Activated T-cell treated with anti-CD3 and anti-CD28 coated beads, Interleukin-2, amount 50 U/mL, for 24 hours (primary cell): ENCODE measurements at regions not wholly inside any gene's neighbourhood (a gene's known extent, or its start where the extent isn't known, plus 50 kb on each side); places are given as distances from the start of the nearest gene placed in this dataset.

Experiments
- DNase-seq: peaks from one replicate; pipeline ENCODE4 v3.0.0-alpha.2; 2020
- H3K27ac Mint-ChIP-seq: 2 replicates; pipeline ENCODE4 v1.8.0; 2020; ENCODE audit warnings: mild to moderate bottlenecking, mixed read lengths
- H3K27me3 Mint-ChIP-seq: 2 replicates; pipeline ENCODE4 v1.8.0; 2020; ENCODE audit warnings: mixed read lengths
- H3K36me3 Mint-ChIP-seq: 2 replicates; pipeline ENCODE4 v1.8.0; 2020; ENCODE audit warnings: low read depth, mixed read lengths
- H3K4me1 Mint-ChIP-seq: 2 replicates; pipeline ENCODE4 v1.8.0; 2020; ENCODE audit warnings: low read depth, mixed read lengths
- H3K4me3 Mint-ChIP-seq: 2 replicates; pipeline ENCODE4 v1.8.0; 2020; ENCODE audit warnings: mild to moderate bottlenecking, moderate library complexity, mixed read lengths
- H3K9me3 Mint-ChIP-seq: 2 replicates; pipeline ENCODE4 v1.8.0; 2020; ENCODE audit warnings: mixed read lengths

DNA sequence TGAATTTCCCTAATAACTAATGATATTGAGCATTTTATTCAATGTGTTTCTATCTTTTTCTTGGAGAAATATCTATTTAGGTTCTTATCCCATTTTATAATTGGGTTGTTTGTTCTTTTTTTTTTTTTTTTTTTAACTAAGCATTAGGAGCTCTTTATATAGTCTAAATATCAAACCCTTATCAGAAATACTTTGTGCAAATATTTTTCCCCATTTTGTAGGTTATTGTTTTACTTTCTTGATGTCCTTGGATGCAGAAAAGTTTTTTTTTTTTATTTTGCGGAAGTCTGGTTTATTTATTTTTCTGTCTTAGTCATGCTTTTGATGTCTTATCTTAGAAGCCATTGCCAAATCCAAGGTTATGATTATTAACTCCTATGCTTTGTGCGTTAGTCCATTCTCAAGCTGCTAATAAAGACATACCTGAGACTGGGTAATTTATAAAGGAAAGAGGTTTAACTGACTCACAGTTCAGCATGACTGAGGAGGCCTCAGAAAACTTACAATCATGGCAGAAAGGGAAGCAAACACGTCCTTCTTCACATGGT is 434.3 kb upstream of the TBX3 start:
- H3K27ac Mint-ChIP-seq: no peak overlapping the region
- no peak overlapping the region for H3K4me3 Mint-ChIP-seq
- no peaks in the 10 kb centered on the region for H3K36me3 Mint-ChIP-seq
- H3K9me3 Mint-ChIP-seq: peaks cover 18% of the 10 kb centered on the region
- no peaks in the 10 kb centered on the region for H3K27me3 Mint-ChIP-seq
- DNase-seq: no peak
- no peaks in the 10 kb centered on the region for H3K4me1 Mint-ChIP-seq

DNA sequence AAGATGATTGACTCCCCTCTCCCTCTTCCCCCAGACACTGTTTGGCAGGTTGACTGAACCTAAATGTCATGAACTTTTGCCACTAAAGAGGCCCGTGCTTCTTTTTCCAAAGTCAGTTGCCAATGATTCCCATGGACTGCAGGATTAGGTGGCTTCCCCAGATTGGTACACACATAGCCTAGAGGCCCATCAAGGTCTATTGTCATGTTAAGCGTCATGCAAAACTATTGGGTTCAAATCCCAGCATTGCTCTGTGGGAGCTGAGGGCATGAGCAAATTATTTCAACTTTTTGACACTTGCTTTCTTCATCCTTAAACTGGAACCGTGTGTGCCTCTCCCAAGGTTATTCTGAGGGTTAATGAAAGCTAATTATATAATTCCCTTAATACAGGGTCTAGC is 430.2 kb upstream of the TBX3 start:
- H3K36me3 Mint-ChIP-seq: no peaks in the 10 kb centered on the region
- H3K9me3 Mint-ChIP-seq: peaks cover 19% of the 10 kb centered on the region
- H3K4me3 Mint-ChIP-seq: no peak overlapping the region
- no peaks in the 10 kb centered on the region for H3K4me1 Mint-ChIP-seq
- no peak for DNase-seq
- H3K27ac Mint-ChIP-seq: no peak overlapping the region
- H3K27me3 Mint-ChIP-seq: no peaks in the 10 kb centered on the region

DNA sequence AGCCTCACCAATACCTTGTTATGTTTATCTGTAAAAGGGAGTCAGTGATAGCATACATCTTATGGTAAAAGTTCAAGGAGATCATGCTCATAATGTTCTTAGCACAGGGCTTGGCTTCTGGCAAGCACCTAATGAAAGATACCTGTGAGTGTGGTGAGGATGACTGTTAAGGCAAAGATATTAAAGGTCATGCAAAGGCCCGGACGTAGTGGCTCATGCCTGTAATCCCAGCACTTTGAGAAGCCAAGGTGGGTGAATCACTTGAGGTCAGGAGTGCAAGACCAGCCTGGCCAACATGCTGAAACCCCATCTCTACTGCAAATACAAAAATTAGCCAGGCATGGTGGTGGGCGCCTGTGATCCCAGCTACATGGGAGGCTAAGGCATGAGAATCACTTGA is 425.9 kb upstream of the TBX3 start:
- no peak for DNase-seq
- no peak overlapping the region for H3K27ac Mint-ChIP-seq
- no peaks in the 10 kb centered on the region for H3K36me3 Mint-ChIP-seq
- no peak overlapping the region for H3K4me3 Mint-ChIP-seq
- H3K4me1 Mint-ChIP-seq: no peaks in the 10 kb centered on the region
- H3K9me3 Mint-ChIP-seq: peaks cover 14% of the 10 kb centered on the region
- H3K27me3 Mint-ChIP-seq: no peaks in the 10 kb centered on the region

DNA sequence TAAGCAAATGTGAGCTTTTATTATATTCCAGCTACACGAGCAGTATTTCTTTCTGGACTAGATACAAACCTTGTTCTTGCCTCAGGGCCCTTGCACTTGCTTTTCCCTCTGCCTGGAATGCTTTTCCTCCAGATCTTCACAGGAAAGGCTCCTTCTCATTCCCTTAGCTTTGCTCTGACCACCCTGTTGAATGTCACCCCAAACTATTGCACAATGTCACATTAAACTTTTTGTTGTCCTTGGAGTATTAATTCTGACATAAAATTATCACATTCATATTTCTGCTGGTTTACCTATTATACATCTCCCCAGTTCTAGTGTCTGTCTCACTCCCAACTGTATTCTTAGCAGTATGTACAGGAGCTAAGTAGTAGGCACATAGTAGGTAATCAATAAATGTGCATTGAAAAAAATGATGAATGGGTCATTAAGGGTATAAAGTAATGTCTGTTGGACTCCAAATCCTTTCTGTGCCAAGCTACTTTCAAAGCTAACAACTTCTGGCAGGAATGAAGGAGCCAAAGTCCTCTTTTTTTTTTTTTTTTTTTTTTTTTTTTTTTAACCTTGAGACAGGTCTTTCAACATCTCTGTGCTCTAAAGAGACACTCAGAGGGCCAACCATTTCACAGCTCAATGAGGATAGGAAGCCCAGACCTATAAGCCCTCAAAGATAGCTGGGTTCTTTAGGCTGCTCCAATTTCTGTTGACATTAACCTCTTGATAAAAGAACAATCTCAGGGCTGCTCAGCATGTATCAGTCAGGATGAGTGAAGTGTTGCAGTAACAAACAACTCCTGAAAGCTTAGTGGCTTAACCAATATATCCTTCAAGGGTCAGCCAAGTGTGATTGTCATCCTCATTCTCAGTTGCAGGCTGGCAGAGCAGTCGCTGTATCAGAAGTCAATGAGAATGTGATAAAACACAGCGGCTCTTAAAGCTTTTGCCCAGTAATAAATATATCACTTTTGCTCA is 424.4 kb upstream of the TBX3 start:
- H3K4me1 Mint-ChIP-seq: no peaks in the 10 kb centered on the region
- no peak overlapping the region for H3K4me3 Mint-ChIP-seq
- H3K36me3 Mint-ChIP-seq: no peaks in the 10 kb centered on the region
- DNase-seq: no peak
- H3K9me3 Mint-ChIP-seq: peaks cover 14% of the 10 kb centered on the region
- H3K27me3 Mint-ChIP-seq: no peaks in the 10 kb centered on the region
- no peak overlapping the region for H3K27ac Mint-ChIP-seq

DNA sequence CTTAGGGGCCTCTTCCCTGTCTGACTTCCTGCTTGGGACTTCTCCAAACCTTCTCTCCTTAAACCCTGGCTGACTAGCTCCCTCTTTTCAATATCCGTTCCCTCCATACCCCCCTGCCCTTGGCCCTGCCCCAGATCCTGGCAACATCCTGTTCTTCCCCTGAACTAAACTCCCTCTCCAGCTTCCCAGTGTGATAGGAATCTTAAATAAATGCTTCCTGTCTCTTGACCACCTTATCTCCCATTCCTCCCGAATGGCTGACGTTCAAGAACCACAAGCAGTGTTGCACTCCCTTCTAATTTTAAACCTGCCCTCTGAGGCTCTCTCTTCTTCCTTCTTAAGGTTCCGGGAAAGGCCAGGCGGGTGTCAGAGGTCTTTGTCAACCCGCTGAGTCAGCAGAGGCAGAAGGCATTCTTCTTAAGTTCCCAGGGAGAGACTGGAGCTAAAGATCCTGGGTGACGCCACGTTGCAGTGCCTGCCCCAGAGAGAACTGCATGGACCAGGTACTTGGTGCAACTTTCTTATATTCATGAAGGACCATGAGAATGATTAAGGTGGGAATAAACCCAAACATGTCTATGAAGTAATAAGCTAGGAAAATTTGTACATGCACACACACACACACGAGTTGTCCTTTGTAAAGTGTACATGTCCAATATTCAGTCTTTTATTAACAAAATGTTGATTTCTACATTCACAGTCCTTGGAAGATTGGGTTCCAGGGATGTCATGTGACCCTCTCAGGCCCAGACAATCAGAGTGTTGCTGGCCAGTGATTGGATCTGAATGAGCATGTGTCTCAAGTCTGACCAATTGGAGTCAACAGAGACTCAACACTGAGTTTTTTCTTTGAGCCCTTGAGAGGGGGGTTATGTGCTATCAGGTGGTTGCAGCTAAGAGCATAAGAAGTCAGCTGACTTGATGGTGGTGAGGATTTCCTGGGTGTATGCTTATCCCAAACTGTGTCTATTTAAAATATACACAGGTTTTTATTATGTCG is 420.2 kb upstream of the TBX3 start:
- Mint-ChIP-seq H3K4me1 (no peaks in the 10 kb centered on the region), H3K27ac (no peak overlapping the region), H3K36me3 (no peaks in the 10 kb centered on the region), H3K27me3 (no peaks in the 10 kb centered on the region), H3K9me3 (peaks cover 17% of the 10 kb centered on the region), H3K4me3 (no peak overlapping the region)
- no peak for DNase-seq

DNA sequence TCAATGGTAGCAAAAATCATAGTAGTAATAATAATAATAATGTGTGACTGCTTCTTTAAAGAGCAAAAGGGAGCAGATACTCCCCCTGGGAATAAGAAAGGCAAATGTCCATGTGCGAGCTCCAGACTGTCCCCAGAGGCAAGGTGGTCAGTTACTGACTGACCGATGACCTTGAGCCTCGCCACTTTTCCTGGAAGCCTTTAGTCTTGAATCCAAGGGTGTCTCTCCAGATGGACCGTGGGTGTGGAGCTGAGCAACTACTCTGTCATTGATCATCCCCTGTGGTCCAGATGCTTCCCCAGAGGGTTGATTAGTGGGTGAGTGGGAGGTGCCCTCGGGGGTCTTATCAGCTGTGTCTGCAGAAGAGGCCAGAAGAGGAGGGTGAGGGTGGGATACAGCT is 418.5 kb upstream of the TBX3 start:
- no peaks in the 10 kb centered on the region for H3K4me1 Mint-ChIP-seq
- DNase-seq: no peak
- no peak overlapping the region for H3K27ac Mint-ChIP-seq
- H3K27me3 Mint-ChIP-seq: no peaks in the 10 kb centered on the region
- H3K9me3 Mint-ChIP-seq: peaks cover 22% of the 10 kb centered on the region
- no peak overlapping the region for H3K4me3 Mint-ChIP-seq
- H3K36me3 Mint-ChIP-seq: no peaks in the 10 kb centered on the region

DNA sequence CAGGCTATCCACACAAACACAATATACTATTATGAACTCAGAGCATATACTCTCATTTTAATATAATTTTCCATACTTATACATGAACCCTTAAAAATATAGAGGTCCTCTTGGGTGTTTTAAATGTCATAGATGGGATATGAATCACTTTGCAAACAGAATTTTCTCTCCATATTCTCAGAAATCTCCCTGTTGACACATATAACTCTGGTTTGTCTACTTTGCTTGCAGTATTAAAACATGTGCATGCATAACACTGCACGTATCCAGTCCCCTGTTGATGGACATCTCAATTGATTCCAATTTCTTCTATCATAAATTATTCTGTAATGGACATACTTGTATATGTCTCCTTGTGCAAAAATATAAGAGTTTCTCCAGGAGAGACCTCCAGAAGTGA is 417.5 kb upstream of the TBX3 start:
- Mint-ChIP-seq H3K4me1 (no peaks in the 10 kb centered on the region), H3K9me3 (peaks cover 21% of the 10 kb centered on the region), H3K4me3 (no peak overlapping the region), H3K27me3 (no peaks in the 10 kb centered on the region), H3K36me3 (no peaks in the 10 kb centered on the region), H3K27ac (no peak overlapping the region)
- no peak for DNase-seq

DNA sequence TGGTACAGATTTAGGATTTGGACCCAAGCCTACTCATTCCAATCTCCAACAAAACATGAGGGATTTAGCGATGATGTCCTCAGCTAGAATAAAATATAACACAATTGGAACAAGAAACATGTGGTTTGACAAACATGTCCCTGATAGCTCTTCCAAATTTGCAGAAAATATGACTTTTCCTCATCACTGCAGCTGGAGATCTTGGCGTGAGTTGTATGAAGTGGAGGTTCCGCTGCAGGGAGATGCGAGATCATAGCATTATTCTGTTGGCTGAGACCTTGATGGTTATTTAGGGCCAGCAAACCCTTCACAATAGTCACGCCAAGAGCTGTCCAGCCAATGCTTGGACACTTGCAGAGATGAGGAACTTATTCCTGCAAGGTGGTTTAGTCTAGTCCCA is 413.4 kb upstream of the TBX3 start:
- Mint-ChIP-seq H3K27ac (no peak overlapping the region), H3K27me3 (no peaks in the 10 kb centered on the region), H3K36me3 (no peaks in the 10 kb centered on the region), H3K4me1 (no peaks in the 10 kb centered on the region), H3K9me3 (peaks cover 18% of the 10 kb centered on the region), H3K4me3 (no peak overlapping the region)
- DNase-seq: no peak

DNA sequence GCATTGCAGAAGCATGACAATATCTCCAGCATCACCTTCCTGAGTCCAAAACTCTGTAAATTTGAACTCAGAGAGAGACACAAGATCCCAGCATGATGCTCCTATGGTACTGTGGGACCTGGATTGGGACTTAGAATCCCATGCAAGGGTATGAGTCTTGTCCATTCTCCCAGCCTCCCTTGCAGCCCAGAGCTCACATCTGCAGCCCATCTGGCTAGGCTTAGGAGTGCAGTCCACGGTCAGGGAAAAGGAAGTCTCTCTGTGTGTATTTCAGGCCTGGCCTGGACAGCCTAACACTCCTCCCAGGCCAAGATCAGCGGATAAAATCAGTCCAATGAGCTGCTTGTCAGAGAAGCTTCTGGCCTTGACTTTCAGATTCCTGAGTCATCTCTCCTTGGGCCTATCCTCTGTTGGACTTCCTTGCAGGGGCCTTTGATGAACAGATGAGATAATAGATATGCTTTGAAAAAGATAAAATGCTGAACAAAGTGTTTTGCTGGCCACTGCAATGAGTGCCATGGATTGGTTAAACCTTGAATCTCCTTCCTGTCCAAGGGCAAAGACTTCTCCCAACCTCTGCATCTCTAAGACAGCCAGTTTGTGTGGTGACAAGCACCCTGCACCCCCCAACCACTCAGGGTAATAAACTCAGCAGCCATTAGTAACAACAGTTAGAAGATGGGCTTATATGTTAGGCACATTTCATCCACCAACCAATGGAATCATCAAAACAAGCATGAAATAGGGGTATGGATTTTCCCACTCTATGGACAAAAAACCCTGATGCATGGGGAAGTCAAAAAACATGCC is 412.8 kb upstream of the TBX3 start:
- H3K4me3 Mint-ChIP-seq: no peak overlapping the region
- peaks cover 17% of the 10 kb centered on the region for H3K9me3 Mint-ChIP-seq
- H3K27me3 Mint-ChIP-seq: no peaks in the 10 kb centered on the region
- no peak overlapping the region for H3K27ac Mint-ChIP-seq
- DNase-seq: no peak
- H3K4me1 Mint-ChIP-seq: no peaks in the 10 kb centered on the region
- H3K36me3 Mint-ChIP-seq: no peaks in the 10 kb centered on the region

DNA sequence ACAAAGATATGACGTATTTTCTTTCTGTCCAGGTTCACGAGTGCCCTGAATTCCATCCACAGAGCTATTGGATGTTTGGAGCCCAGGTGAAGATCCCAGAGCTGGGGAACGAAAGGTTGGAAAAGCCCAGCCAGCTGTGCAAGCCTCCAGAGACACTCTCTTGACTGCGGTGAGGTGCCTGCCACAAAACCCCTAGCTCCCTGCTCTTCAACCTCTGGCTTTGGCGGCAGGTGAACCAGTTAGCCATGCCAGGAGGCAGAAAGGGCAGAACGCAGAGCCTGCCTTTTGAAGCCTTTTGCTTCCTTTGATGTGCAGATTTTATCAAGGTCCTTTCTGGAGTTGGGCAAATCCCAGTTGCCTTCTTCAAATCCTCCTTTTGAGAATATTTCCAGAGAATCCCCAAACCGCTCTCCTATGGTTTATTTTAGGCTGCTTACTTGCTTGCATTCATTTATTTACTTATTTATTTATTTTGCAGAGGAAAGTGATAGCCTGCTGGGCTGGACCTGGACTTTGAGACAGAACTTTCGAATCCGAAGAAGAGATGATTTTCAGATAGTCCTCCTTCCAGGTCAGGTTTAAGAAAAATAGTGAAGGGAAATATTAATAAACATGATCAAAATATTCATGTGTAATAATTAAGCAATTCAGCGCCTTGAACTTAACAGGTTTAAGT is 411.2 kb upstream of the TBX3 start:
- Mint-ChIP-seq H3K36me3 (no peaks in the 10 kb centered on the region), H3K27me3 (no peaks in the 10 kb centered on the region), H3K9me3 (peaks cover 9% of the 10 kb centered on the region), H3K27ac (no peak overlapping the region), H3K4me1 (no peaks in the 10 kb centered on the region), H3K4me3 (no peak overlapping the region)
- DNase-seq: no peak

DNA sequence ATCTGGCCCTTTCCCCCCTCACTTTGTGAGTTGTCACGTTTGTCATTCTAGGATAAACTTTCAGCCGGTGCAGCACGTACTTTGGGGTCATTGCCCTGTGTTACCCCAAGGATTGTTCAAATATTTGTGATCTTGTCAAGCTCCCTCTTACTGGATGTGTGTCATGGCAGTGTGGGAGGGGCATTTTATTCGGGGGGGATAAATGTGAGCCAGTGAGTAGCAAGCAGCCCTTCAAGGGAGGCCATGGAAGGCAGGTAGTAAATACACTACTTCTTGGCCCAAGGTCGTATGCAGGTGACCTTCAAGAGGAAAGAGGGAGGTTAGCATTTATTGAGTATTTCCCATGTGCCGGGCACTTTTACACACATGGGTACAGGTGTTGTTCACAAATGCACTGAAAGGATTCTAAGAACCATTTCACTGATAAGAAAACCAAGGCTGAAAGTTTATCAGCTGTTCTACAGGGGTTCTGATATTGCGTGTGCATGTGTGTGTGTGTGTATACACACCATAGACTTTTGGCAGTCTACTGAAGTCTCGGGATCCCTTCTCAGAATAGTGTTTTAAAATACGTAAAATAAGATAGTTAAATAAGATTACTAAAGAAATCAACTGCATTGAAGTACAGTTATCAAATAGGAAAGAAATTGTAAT is 410.3 kb upstream of the TBX3 start:
- H3K27ac Mint-ChIP-seq: no peak overlapping the region
- no peak for DNase-seq
- H3K9me3 Mint-ChIP-seq: peaks cover 8% of the 10 kb centered on the region
- no peaks in the 10 kb centered on the region for H3K4me1 Mint-ChIP-seq
- no peak overlapping the region for H3K4me3 Mint-ChIP-seq
- no peaks in the 10 kb centered on the region for H3K27me3 Mint-ChIP-seq
- no peaks in the 10 kb centered on the region for H3K36me3 Mint-ChIP-seq

DNA sequence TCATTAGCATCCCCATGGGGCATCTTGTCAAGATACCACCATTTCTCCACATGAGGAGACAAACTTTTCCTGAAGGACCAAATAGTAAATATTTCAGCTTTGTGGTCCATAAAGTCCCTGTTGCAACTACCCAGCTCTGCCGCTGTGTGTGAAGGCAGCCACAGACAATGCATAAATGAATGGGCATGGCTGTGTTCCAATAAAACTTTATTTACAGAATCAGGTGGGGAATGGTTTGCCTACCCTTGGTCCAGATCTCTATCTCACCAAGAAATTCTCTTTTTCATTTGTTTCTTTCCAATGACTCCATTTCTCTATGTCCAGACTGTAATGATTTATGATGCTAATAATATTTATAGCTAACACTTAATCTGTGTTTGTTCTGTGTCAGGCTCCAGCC is 409.3 kb upstream of the TBX3 start:
- Mint-ChIP-seq H3K27me3 (no peaks in the 10 kb centered on the region), H3K9me3 (peaks cover 6% of the 10 kb centered on the region), H3K4me3 (no peak overlapping the region), H3K36me3 (no peaks in the 10 kb centered on the region), H3K27ac (no peak overlapping the region), H3K4me1 (no peaks in the 10 kb centered on the region)
- no peak for DNase-seq

DNA sequence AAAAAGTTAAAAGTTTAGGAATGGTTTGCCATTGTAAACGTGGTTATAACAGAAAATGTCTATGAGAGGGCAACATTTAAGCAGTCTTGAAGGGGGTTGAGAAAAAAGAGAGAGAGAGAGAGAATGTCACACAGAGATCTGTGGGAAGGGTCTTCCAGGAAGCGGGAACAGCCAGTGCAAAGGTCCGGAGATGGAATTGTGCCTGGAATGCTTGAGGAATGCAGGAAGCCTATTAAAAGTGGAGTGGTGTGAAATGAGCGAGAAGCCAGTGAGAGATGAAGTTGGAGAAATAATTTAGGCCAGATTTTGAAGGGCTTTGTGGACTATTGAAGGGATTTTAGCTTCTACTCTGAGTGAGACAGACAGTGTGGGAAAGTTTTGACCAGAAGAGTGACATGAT is 406.8 kb upstream of the TBX3 start:
- Mint-ChIP-seq H3K9me3 (no peaks in the 10 kb centered on the region), H3K4me3 (no peak overlapping the region), H3K27me3 (no peaks in the 10 kb centered on the region)

More for the DNA sequence above, 406.8 kb upstream of the TBX3 start:
- H3K36me3 Mint-ChIP-seq: no peaks in the 10 kb centered on the region
- H3K27ac Mint-ChIP-seq: no peak overlapping the region
- no peak for DNase-seq
- H3K4me1 Mint-ChIP-seq: no peaks in the 10 kb centered on the region
